Neural progenitor cell (in vitro differentiated cells): ENCODE measurements at regions not wholly inside any gene's neighbourhood (a gene's known extent, or its start where the extent isn't known, plus 50 kb on each side); places are given as distances from the start of the nearest gene placed in this dataset.

Experiments
- CTCF ChIP-seq: fragments of 200-600 bp; sonication (generic); IDR thresholded peaks from 2 replicates; pipeline ENCODE4 v1.5.1; 2017; ENCODE audit warnings: antibody characterized with exemption, mild to moderate bottlenecking
- EZH2phosphoT487 ChIP-seq: fragments of 200-600 bp; sonication (generic); IDR thresholded peaks from 2 replicates; pipeline ENCODE4 v1.6.1; 2017; ENCODE audit warnings: antibody characterized with exemption

- TF ChIP-seq CTCF (no peak), EZH2phosphoT487 (no peak)
Observed at GRCh38 chr6:71179249-71179885, 109.2 kb upstream of the OGFRL1 start.
